NCI-H2171 treated with DMSO at 0.1 percent for 48 hours (cell line): ENCODE measurements at regions not wholly inside any gene's neighbourhood (a gene's known extent, or its start where the extent isn't known, plus 50 kb on each side); places are given as distances from the start of the nearest gene placed in this dataset.
"Not testable (repeated sequence)": the region's sequence is repeated elsewhere in the genome, so short reads cannot be mapped to it uniquely, and the experiment has no call there.

ENCODE experiments used
- DNase-seq: peaks from one replicate; lab custom pipeline; 2025; lab: John Stamatoyannopoulos, UW

GRCh38 chr16:88185976-88186888 lies 196.5 kb upstream of the ZNF469 start:
- DNase-seq = not testable (repeated sequence)

GRCh38 chr16:88186889-88187870 lies 195.6 kb upstream of the ZNF469 start:
- DNase-seq = not testable (repeated sequence)

GRCh38 chr16:88188171-88188895 lies 194.4 kb upstream of the ZNF469 start:
- DNase-seq = not testable (repeated sequence)

- not testable (repeated sequence) for DNase-seq
Measured at GRCh38 chr16:88190592-88191095, 192.1 kb upstream of the ZNF469 start.

- DNase-seq = not testable (repeated sequence)
Measured at GRCh38 chr16:88191168-88191567, 191.6 kb upstream of the ZNF469 start.

GRCh38 chr16:88192601-88193000 lies 190.2 kb upstream of the ZNF469 start:
- DNase-seq = no peak

GRCh38 chr16:88193706-88194396 lies 188.9 kb upstream of the ZNF469 start:
- peak; percentile 76 for DNase-seq

GRCh38 chr16:88194397-88195268 lies 188.1 kb upstream of the ZNF469 start:
- DNase-seq = peak; percentile 91

GRCh38 chr16:88195269-88195705 lies 187.5 kb upstream of the ZNF469 start:
- DNase-seq = no peak

- no peak for DNase-seq
Measured at GRCh38 chr16:88195911-88196465, 186.8 kb upstream of the ZNF469 start.

- DNase-seq = no peak
Measured at GRCh38 chr16:88196471-88197400, 186.0 kb upstream of the ZNF469 start.

- peak; percentile 5 for DNase-seq
Measured at GRCh38 chr16:88197481-88198456, 185.0 kb upstream of the ZNF469 start.

GRCh38 chr16:88198457-88199295 lies 184.1 kb upstream of the ZNF469 start:
- not testable (repeated sequence) for DNase-seq

GRCh38 chr16:88199296-88200153 lies 183.2 kb upstream of the ZNF469 start:
- not testable (repeated sequence) for DNase-seq
